NB4 (cell line): ENCODE measurements at regions not wholly inside any gene's neighbourhood (a gene's known extent, or its start where the extent isn't known, plus 50 kb on each side); places are given as distances from the start of the nearest gene placed in this dataset.
A peak's percentile ranks its signal among the peaks of the same experiment; 100 is the strongest.

ENCODE experiments used
- DNase-seq: peaks from one replicate; pipeline ENCODE4 v3.0.0; 2010; ENCODE audit warnings: low read depth
- H3K4me3 ChIP-seq: one replicate; pipeline ENCODE4 v1.5.1; 2011; ENCODE audit warnings: mild to moderate bottlenecking, low read depth, low read length, moderate library complexity
- CTCF ChIP-seq: IDR thresholded peaks from one replicate; pipeline ENCODE4 v1.5.1; 2012; ENCODE audit warnings: low read depth, low read length
- MAX ChIP-seq: IDR thresholded peaks from 2 replicates; pipeline ENCODE4 v1.6.1; 2011; ENCODE audit warnings: low read depth, low read length
- MYC ChIP-seq: IDR thresholded peaks from 2 replicates; pipeline ENCODE4 v1.6.1; 2011; ENCODE audit warnings: low read depth, low read length
- POLR2A ChIP-seq: IDR thresholded peaks from 2 replicates; pipeline ENCODE4 v1.6.1; 2011; ENCODE audit warnings: mild to moderate bottlenecking; ENCODE audit not compliant: insufficient read length; ENCODE audit errors: extremely low read depth

DNA sequence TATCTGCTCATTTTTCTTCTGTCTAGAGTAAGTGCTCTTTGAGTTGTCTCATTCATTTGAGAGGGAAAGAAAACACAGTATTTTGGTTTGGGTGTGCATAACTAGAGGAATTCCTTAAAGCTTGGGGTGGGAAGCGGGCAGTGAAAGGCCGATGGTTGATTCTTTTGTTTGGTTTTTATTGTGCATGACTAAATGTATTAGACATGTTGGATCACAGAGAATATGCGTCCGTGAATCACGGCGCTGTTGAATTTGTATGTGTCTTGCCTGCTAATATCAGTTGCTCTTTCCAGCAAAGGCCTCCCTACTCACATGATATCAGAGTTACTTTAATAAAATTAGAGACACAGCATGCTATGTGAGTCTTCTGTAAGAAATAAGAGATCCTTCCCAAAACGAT lies 180.0 kb downstream of the CHD9NB start:
- DNase-seq, result no peak
- TF ChIP-seq MAX (no peak), CTCF (no peak)
- no peak overlapping the region for H3K4me3 ChIP-seq

DNA sequence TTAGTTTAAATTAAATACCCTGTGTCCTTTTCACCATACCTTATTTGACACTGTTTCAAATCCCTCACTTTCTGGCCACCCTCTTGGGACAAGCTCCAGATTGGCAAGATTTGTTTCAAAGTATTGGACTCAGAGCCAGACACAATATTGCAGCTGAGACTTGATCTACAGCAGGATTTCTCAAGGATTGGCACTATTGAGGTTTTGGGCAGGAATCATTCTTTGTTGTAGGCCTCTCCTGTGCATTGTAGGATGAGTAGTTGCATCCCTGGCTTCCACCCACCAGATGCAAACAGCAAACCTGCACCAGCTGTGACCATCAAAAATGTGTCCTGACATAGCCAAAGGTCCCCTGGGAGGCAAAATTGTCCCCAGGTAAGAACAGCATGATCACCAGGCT lies 181.2 kb downstream of the CHD9NB start:
- DNase-seq, result no peak
- TF ChIP-seq CTCF, result no peak
- TF ChIP-seq POLR2A, result no peak
- no peak for TF ChIP-seq MAX
- TF ChIP-seq MYC, result no peak
- H3K4me3 ChIP-seq, result no peak overlapping the region

GRCh38 chr16:52869243-52869642 lies 183.5 kb downstream of the CHD9NB start:
- no peak for TF ChIP-seq POLR2A
- TF ChIP-seq CTCF, result no peak
- TF ChIP-seq MAX, result no peak
- TF ChIP-seq MYC, result no peak
- no peak overlapping the region for H3K4me3 ChIP-seq
- no peak for DNase-seq

- TF ChIP-seq POLR2A (no peak), MYC (no peak), CTCF (no peak), MAX (no peak)
- H3K4me3 ChIP-seq, result no peak overlapping the region
- DNase-seq, result no peak
Measured at GRCh38 chr16:52863000-52863399, 189.7 kb downstream of the CHD9NB start.

- no peak overlapping the region for H3K4me3 ChIP-seq
- DNase-seq, result peak; percentile 8
- TF ChIP-seq CTCF (no peak), POLR2A (no peak), MYC (no peak), MAX (no peak)
Measured at GRCh38 chr16:52861614-52862022, 191.1 kb downstream of the CHD9NB start.

- TF ChIP-seq POLR2A (no peak), CTCF (no peak), MAX (no peak), MYC (no peak)
- DNase-seq, result no peak
- H3K4me3 ChIP-seq, result no peak overlapping the region
Measured at GRCh38 chr16:52855463-52855862, 197.2 kb downstream of the CHD9NB start.
